Glomerular endothelial cell (primary cell): ENCODE measurements at regions not wholly inside any gene's neighbourhood (a gene's known extent, or its start where the extent isn't known, plus 50 kb on each side); places are given as distances from the start of the nearest gene placed in this dataset.
A peak's percentile ranks its signal among the peaks of the same experiment; 100 is the strongest.

ENCODE experiments used
- DNase-seq: peaks from one replicate; pipeline ENCODE4 v3.0.0-alpha.2; 2011; ENCODE audit warnings: low read depth, low spot score; ENCODE audit errors: extremely low read depth

DNA sequence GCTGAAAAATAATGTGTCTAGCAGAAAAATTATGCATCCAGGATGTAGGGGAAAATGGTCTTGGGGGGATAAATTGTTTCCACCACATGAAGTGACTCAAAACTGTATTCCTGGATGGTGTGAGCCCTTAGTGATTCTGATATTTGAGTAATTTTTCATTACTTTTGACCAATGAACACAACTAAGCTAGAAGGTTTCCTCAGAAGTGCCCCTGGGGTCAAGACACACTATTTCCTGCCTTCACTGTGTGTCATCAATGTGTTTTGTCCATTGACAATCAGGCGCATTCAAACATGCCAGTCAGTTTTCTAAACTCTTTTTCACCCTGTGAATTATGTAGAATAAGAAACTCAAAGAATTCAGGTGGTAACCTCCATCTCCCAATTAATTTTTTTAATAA is 130.5 kb upstream of the REG3G start:
- DNase-seq, result no peak

DNA sequence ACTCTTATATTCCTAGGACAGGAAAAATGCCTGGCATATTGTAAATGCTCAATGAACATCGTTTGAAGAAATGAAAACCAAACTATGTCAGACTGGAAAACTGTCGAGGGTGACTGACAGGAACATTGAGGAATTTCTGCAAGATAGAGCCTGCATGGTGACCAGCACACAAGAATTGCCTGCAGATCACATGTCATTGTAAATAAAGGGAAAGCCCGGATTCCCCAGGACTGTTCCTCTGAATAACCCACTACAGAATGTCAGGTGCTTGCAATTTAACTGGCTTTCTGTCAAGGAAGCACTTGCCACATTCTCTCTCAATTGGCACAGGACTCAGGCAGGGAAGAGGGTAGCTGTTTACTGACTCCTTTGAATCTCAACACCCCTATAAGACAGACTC is 129.0 kb upstream of the REG3G start:
- no peak for DNase-seq

DNA sequence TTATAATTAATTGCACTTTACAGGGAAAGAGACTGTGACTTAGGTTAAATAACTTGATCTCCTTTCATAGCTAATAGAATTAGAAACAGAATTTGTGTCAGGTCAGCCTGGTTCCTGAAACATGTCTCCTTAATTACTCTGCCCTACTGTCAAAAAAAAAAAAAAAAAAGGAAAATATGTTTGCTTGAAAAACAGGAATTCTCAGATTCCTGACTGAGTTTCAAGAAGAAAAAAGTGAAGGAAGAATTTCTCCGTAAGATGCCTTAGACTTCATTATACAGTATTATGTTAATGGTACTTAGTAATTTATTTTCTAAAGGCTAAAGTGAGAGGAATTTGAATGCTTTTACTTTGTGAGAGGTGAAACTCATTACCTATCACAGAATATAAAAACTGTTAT is 118.4 kb upstream of the REG3G start:
- no peak for DNase-seq

DNA sequence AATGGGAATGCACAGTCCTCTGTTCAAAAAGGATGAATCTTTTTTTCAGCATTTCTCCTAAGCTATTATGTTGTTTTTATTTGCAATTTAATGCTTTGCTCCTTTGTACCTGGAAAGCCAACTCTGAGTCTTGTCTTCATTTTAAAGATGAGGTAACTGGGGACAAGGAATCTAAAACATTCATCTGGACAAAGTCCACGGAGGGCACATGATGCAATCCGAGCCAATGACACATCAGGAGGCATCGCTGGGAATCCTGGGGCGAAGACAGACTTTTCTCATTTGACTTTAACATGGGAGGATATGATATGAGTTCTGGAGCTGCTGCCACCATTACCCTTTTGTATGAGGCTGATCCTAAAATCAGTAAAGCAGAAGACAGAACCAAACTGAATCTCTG is 116.5 kb upstream of the REG3G start:
- DNase-seq, result no peak

DNA sequence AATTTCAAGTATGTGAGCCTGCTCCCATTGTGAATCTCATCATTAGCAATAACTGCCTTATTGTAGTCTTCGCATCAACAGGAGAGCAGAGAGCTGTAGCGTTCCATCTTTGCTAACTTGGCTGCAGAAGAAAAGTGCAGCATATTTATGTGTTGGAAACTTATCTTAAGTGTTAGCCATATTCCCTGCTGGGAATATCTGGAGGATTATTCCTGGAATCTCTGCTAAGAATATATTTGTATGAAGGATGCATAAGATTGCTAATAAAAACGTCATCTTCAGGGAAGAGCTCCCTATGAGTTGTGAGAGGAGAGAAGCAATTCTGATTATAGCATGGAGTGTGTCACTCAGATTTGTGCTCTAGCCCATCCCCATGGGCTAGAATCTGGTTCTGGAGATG is 115.1 kb upstream of the REG3G start:
- no peak for DNase-seq

DNA sequence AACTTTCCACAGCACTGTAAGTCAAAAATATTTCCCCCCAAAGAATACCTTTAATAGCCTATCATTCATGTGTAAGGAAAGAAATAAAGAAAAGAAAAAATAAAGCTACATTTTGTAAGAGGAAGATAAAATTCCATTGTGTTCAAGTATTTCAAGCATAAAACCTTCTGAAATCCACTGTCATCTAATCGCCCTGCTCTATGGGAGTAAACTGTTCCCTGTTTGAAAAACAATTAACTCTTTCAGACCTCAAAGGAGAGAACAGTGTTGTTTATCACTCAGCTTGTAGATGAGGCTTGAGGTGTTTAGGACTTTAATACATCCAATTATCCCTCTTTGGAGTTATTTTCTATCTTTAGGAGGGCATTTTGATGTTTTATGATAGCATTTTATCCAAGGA is 112.2 kb upstream of the REG3G start:
- DNase-seq, result no peak

DNA sequence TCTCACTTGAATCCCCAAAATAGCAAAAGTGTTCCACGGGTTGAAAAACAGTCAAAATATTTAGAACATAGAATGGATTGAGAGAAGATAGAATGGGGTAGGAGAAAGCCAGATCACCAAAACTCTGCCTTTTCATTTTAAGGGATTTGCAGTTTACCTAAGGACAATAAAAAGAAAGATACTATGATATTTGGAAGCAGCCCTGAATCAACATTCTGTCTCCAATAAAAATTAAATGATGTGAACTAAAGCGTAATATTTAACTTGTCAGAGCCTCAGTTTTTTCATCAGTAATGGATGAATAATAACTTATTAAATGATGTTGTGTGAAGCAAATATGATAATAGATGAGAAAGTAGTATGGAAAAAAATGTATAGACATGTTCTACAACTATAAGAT is 100.2 kb upstream of the REG3G start:
- DNase-seq, result no peak

DNA sequence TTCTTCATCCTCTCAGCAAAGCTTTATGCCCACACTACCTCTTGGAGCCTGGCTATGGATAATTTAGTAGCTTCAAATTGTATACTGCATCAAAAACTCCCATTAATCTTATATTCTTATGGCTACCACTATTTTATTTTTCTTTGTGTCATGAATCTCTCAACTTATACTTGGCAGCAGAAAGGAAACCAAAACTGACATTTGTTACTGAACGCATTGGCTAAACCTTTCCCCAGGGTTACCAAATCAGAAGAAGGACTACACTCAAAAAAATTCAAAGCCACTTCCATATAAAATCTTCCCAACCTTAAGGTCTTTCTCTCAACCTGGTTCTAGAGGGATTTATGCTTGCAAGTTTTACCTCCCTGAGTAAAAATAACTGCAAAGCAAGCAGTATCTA is 97.0 kb upstream of the REG3G start:
- no peak for DNase-seq

DNA sequence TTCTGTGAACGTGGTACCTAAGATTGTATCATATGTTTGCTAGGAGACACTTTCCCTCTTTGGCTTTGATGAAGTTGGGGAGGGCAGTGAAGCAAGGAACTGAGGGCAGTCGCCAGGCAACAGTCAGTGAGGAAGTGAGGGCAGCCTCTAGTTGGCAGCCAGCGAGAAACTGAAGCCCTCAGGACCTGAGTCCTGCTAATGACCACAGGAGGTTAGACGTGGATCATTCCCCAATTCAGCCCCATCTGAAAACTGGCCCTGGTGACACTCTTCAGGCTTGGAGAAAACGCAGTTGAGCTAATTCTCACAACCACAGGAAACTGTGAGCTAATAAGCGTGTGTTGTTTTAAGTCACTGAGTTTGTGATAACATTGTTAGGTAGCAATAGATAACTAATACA is 84.5 kb upstream of the REG3G start:
- peak; percentile 48 for DNase-seq

DNA sequence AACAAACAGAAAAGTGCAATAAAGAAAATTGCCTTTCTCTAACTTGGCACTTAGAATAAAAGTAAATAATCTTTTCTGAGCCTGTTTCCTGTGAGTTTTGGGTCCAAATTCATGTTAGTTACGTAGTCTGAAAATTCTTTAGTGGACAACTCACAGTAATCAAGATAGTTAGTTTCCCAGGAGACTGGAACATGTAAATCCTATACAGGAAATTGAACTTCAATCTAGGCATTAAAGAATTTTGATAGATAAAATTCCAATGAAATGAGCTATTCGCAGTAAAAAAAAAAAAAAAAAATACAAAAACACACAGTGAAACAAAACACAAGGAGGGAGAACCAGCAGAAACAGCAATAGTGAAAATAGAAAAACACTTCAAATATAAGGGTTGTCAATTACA is 83.8 kb upstream of the REG3G start:
- DNase-seq, result no peak

DNA sequence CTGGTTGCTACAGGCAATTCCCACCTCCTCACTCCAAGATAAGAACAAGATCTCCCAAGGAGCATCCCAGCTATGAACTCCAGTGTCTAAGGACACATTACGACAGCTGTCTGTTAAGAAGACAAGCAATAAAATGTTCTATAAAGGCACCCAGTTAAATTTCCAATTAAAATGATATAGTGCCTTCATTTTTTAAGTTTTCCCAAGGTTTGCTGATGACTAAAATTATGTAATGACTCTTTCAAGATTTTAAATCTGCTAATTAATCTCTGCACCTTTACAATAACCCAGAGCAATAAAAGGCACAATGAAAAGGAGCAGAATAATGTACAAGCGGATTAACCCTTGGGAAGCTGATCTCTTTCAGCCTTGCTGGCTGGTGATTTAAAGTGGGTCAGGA is 61.6 kb upstream of the REG3G start:
- no peak for DNase-seq

DNA sequence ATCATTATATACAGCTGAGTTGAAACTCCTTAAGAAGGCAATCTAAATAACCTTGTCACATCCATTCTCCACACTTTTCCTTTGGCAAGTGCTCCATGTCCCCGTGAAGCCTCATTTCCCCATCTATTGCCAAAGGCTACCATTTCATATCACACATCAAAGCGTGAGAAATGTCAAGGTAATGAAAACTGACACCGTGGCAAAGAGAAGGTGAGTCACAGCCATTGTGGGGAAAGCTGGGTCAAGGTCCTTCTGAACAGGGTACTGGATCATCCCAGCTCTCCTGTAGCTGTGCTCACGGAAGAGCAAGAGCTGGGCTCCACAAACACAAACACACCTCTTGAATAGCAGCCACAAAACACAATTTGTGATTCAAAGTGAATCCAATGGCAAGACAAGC is 58.2 kb upstream of the REG3G start:
- DNase-seq, result no peak

DNA sequence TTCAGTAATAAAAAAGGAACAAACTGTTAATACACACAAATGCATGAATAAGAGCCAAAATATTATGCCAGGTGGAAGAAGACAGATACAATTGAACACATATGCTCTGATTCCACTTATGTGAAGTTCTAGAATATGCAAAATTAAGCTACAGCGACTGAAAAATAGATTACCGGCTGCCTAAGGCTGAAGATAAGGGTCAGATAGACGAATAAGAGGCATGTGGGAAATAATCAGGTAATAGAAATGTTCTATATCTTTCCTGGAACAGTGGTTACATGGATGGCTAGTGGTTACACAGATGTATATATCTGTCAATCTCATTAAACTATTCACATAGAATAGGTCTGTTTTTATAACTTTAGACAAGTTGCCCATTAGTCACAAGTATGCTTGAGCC is 51.9 kb upstream of the REG3G start:
- DNase-seq, result no peak
